Sigmoid colon (tissue), 6 donors: ENCODE measurements at regions not wholly inside any gene's neighbourhood (a gene's known extent, or its start where the extent isn't known, plus 50 kb on each side); places are given as distances from the start of the nearest gene placed in this dataset.

Source experiments
- DNase-seq: peaks from one replicate; pipeline ENCODE4 v3.0.0-alpha.2; 2019
- H3K27ac ChIP-seq, 4 donors: fragments of 200-600 bp; sonication (generic); one replicate each; pipeline ENCODE4 v1.5.1; 2016 to 2019; ENCODE audit warnings: mild to moderate bottlenecking in 1 of 4
- H3K27me3 ChIP-seq, 3 donors: fragments of 200-600 bp; sonication (generic); one replicate each; pipeline ENCODE4 v1.5.1; 2019; ENCODE audit warnings: mild to moderate bottlenecking in 1 of 3
- H3K36me3 ChIP-seq, 4 donors: fragments of 200-600 bp; sonication (generic); one replicate each; pipeline ENCODE4 v1.5.1; 2016 to 2019
- H3K4me1 ChIP-seq, 4 donors: fragments of 200-600 bp; sonication (generic); one replicate each; pipeline ENCODE4 v1.5.1; 2017 to 2019
- H3K4me3 ChIP-seq, 4 donors: fragments of 200-600 bp; sonication (generic); one replicate each; pipeline ENCODE4 v1.5.1; 2017 to 2019; ENCODE audit warnings: mild to moderate bottlenecking in 2 of 4, moderate library complexity in 1 of 4
- H3K9me3 ChIP-seq, 4 donors: fragments of 200-600 bp in 3 of 4; sonication (generic) in 3 of 4; one replicate each; pipeline versions ENCODE4 v1.5.1 to v1.6.1; 2013 to 2019
- CTCF ChIP-seq, 4 experiments: fragments of 450-650 bp in 3 of 4; fragments of 200-600 bp in 1 of 4; IDR thresholded peaks; one replicate each; pipeline ENCODE4 v1.5.1; 2016 to 2019; ENCODE audit warnings: antibody characterized with exemption in 4 of 4, mild to moderate bottlenecking in 3 of 4, moderate library complexity in 2 of 4
- EP300 ChIP-seq, 4 donors: sonication (generic); formaldehyde crosslinking; IDR thresholded peaks; one replicate each; pipeline ENCODE4 v1.6.1; 2017; ENCODE audit warnings: antibody characterized with exemption in 4 of 4
- POLR2A ChIP-seq, 2 donors: fragments of 450-650 bp; IDR thresholded peaks; one replicate each; pipeline ENCODE4 v1.6.1; 2016; ENCODE audit warnings: antibody characterized with exemption in 2 of 2, mild to moderate bottlenecking in 2 of 2, moderate library complexity in 2 of 2
- POLR2AphosphoS5 ChIP-seq, 4 donors: sonication (generic); formaldehyde crosslinking; IDR thresholded peaks; one replicate each; pipeline ENCODE4 v1.6.1; 2017; ENCODE audit warnings: antibody characterized with exemption in 4 of 4
- WGBS, 2 donors: extraction: QIAGEN DNeasy Blood & Tissue Kit; methylation state at CpG; one replicate each; pipeline ENCODE4 v1.1.7; 2013; 5-methylcytosine and 5-hydroxymethylcytosine counted together
- intact Hi-C: fragments of 100-400 bp; cut with DNase I; formaldehyde crosslinking; loops from one replicate; pipeline ENCODE4 v1.15.1; 2023
- donor health status: healthy with polysubstance abuse.
- donor health status: healthy.

GRCh38 chr6:77030929-77031674 is 432.2 kb downstream of the HTR1B start:
- H3K9me3 ChIP-seq: peaks cover 0 to under 1% (median 0%) of the 10 kb centered on the region in 4 donors
- H3K27me3 ChIP-seq: no peaks in the 10 kb centered on the region
- TF ChIP-seq CTCF (IDR thresholded peaks at IDR 0.05): no peak
- TF ChIP-seq EP300 (IDR thresholded peaks at IDR 0.05): no peak
- TF ChIP-seq POLR2AphosphoS5 (IDR thresholded peaks at IDR 0.05): no peak
- no peak for TF ChIP-seq POLR2A (IDR thresholded peaks at IDR 0.05)
- no peaks in the 10 kb centered on the region for H3K36me3 ChIP-seq
- DNase-seq: no peak
- intact Hi-C loops: no loop called here
- H3K4me3 ChIP-seq: no peak overlapping the region
- no peak overlapping the region for H3K27ac ChIP-seq
- 84 to 88% methylated on average over 7 of the region's 7 CpGs for WGBS, 2 donors
- no peaks in the 10 kb centered on the region for H3K4me1 ChIP-seq

- Histone ChIP-seq H3K36me3 (no peaks in the 10 kb centered on the region), H3K4me3 (no peak overlapping the region), H3K27me3 (no peaks in the 10 kb centered on the region), H3K4me1 (no peaks in the 10 kb centered on the region), H3K27ac (no peak overlapping the region), H3K9me3 (no peaks in the 10 kb centered on the region)
- TF ChIP-seq CTCF (IDR thresholded peaks at IDR 0.05) (no peak), EP300 (IDR thresholded peaks at IDR 0.05) (no peak), POLR2A (IDR thresholded peaks at IDR 0.05) (no peak)
- intact Hi-C loops: no loop called here
- 75 to 80% methylated on average over 2 of the region's 2 CpGs for WGBS, 2 donors
- DNase-seq: no peak
Measured at GRCh38 chr6:77026341-77026740, 436.9 kb downstream of the HTR1B start.

- Histone ChIP-seq H3K27ac (no peak overlapping the region), H3K36me3 (no peaks in the 10 kb centered on the region), H3K4me3 (no peak overlapping the region), H3K4me1 (no peaks in the 10 kb centered on the region), H3K9me3 (no peaks in the 10 kb centered on the region), H3K27me3 (no peaks in the 10 kb centered on the region)
- no peak for DNase-seq
- TF ChIP-seq EP300 (IDR thresholded peaks at IDR 0.05) (no peak), CTCF (IDR thresholded peaks at IDR 0.05) (no peak), POLR2AphosphoS5 (IDR thresholded peaks at IDR 0.05) (no peak), POLR2A (IDR thresholded peaks at IDR 0.05) (no peak)
- whole genome bisulfite sequencing, 2 donors: 81 to 84% methylated on average over 3 of the region's 3 CpGs
- intact Hi-C loops: no loop called here
Measured at GRCh38 chr6:77025736-77026223, 437.5 kb downstream of the HTR1B start.

GRCh38 chr6:77021778-77022177 is 441.5 kb downstream of the HTR1B start:
- Histone ChIP-seq H3K4me1 (no peaks in the 10 kb centered on the region), H3K36me3 (no peaks in the 10 kb centered on the region), H3K27me3 (no peaks in the 10 kb centered on the region), H3K9me3 (no peaks in the 10 kb centered on the region), H3K27ac (no peak overlapping the region), H3K4me3 (no peak overlapping the region)
- 51% methylated on average over 5 of the region's 5 CpGs for WGBS, 2 donors
- DNase-seq: no peak
- intact Hi-C loops: no loop called here
- TF ChIP-seq POLR2AphosphoS5 (IDR thresholded peaks at IDR 0.05): no peak
- no peak for TF ChIP-seq EP300 (IDR thresholded peaks at IDR 0.05)
- no peak for TF ChIP-seq POLR2A (IDR thresholded peaks at IDR 0.05)
- no peak for TF ChIP-seq CTCF (IDR thresholded peaks at IDR 0.05)

- no peaks in the 10 kb centered on the region for H3K4me1 ChIP-seq
- no peaks in the 10 kb centered on the region for H3K27me3 ChIP-seq
- no peaks in the 10 kb centered on the region for H3K36me3 ChIP-seq
- no peak for TF ChIP-seq CTCF (IDR thresholded peaks at IDR 0.05)
- intact Hi-C loops: no loop called here
- no peak overlapping the region for H3K4me3 ChIP-seq
- no peak overlapping the region for H3K27ac ChIP-seq
- no peaks in the 10 kb centered on the region for H3K9me3 ChIP-seq
- DNase-seq: no peak
Measured at GRCh38 chr6:77021232-77021631, 442.1 kb downstream of the HTR1B start.
